ENCODE measurements at regions not wholly inside any gene's neighbourhood (a gene's known extent, or its start where the extent isn't known, plus 50 kb on each side); places are given as distances from the start of the nearest gene placed in this dataset.

GRCh38 chr10:107420196-107420595 is 255.7 kb upstream of the SORCS1 start:
- TF ChIP-seq EZH2phosphoT487 (conservative IDR thresholded peaks at IDR 0.05; ENCODE audit: low read length) (no peak), CTCF (IDR thresholded peaks at IDR 0.05; ENCODE audit: insufficient read depth, low read length, poor library complexity, severe bottlenecking) (no peak)
